Lower leg skin (tissue), 3 donors: ENCODE measurements at regions not wholly inside any gene's neighbourhood (a gene's known extent, or its start where the extent isn't known, plus 50 kb on each side); places are given as distances from the start of the nearest gene placed in this dataset.

Source experiments
- POLR2A ChIP-seq, 2 donors: fragments of 450-650 bp; IDR thresholded peaks; one replicate each; pipeline ENCODE4 v1.6.1; 2016 to 2017; ENCODE audit warnings: antibody characterized with exemption in 2 of 2, mild to moderate bottlenecking in 1 of 2, moderate library complexity in 1 of 2
- TF ChIP-seq, protein P1 (sequence below), 3 donors: fragments of 450-650 bp; IDR thresholded peaks; one replicate each; pipeline ENCODE4 v1.5.1; 2016; ENCODE audit warnings: antibody characterized with exemption in 3 of 3, mild to moderate bottlenecking in 3 of 3, moderate library complexity in 2 of 3

- TF ChIP-seq, protein P1, sequence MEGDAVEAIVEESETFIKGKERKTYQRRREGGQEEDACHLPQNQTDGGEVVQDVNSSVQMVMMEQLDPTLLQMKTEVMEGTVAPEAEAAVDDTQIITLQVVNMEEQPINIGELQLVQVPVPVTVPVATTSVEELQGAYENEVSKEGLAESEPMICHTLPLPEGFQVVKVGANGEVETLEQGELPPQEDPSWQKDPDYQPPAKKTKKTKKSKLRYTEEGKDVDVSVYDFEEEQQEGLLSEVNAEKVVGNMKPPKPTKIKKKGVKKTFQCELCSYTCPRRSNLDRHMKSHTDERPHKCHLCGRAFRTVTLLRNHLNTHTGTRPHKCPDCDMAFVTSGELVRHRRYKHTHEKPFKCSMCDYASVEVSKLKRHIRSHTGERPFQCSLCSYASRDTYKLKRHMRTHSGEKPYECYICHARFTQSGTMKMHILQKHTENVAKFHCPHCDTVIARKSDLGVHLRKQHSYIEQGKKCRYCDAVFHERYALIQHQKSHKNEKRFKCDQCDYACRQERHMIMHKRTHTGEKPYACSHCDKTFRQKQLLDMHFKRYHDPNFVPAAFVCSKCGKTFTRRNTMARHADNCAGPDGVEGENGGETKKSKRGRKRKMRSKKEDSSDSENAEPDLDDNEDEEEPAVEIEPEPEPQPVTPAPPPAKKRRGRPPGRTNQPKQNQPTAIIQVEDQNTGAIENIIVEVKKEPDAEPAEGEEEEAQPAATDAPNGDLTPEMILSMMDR (IDR thresholded peaks at IDR 0.05), result no peak
- no peak for TF ChIP-seq POLR2A (IDR thresholded peaks at IDR 0.05)
Observed at GRCh38 chr3:110767838-110768237, 303.8 kb upstream of the NECTIN3 start.
